ENCODE measurements at regions not wholly inside any gene's neighbourhood (a gene's known extent, or its start where the extent isn't known, plus 50 kb on each side); places are given as distances from the start of the nearest gene placed in this dataset.

- no peak for ATAC-seq
- WGBS, 2 donors: 80 to 85% methylated on average over 3 of the region's 3 CpGs
Measured at GRCh38 chr9:107706701-107707427, 217.3 kb upstream of the KLF4 start.

GRCh38 chr9:107705521-107705920 lies 216.0 kb upstream of the KLF4 start:
- peaks cover 0 to 7% (median 0%) of the 10 kb centered on the region in 11 donors for H3K9me3 ChIP-seq
- peaks cover 0 to 31% (median 15%) of the 10 kb centered on the region in 9 donors for H3K4me1 ChIP-seq
- 89 to 92% methylated on average over 3 of the region's 3 CpGs for WGBS, 2 donors
- no peaks in the 10 kb centered on the region for H3K27me3 ChIP-seq
- no peaks in the 10 kb centered on the region for H3K36me3 ChIP-seq
- no peak for TF ChIP-seq CTCF (IDR thresholded peaks at IDR 0.05)
- no peak for DNase-seq
- H3K27ac ChIP-seq: no peak overlapping the region
- no peak overlapping the region for H3K4me3 ChIP-seq
- intact Hi-C loops (cut with DNase I): no loop called here
- ATAC-seq: no peak

More at GRCh38 chr9:107706701-107707427, 217.3 kb upstream of the KLF4 start:
- no peak overlapping the region for H3K4me3 ChIP-seq
- intact Hi-C loops (cut with DNase I): no loop called here
- H3K27me3 ChIP-seq: no peaks in the 10 kb centered on the region
- no peaks in the 10 kb centered on the region for H3K36me3 ChIP-seq
- TF ChIP-seq CTCF (IDR thresholded peaks at IDR 0.05): no peak
- peaks cover 0 to 7% (median 0%) of the 10 kb centered on the region in 11 donors for H3K9me3 ChIP-seq
- H3K27ac ChIP-seq: no peak overlapping the region
- H3K4me1 ChIP-seq: peaks cover 0 to 35% (median 20%) of the 10 kb centered on the region in 9 donors
- DNase-seq: no peak

- no peak for TF ChIP-seq CTCF (IDR thresholded peaks at IDR 0.05)
- Histone ChIP-seq H3K9me3 (peaks cover 0 to 7% (median 0%) of the 10 kb centered on the region in 11 donors), H3K27ac (no peak overlapping the region), H3K4me3 (no peak overlapping the region), H3K4me1 (peaks cover 0 to 33% (median 15%) of the 10 kb centered on the region in 9 donors), H3K27me3 (no peaks in the 10 kb centered on the region), H3K36me3 (no peaks in the 10 kb centered on the region)
- 82 to 86% methylated on average over 1 of the region's 1 CpG for WGBS, 2 donors
- ATAC-seq (no peak), DNase-seq (no peak)
- intact Hi-C loops (cut with DNase I): no loop called here
Measured at GRCh38 chr9:107704774-107705173, 215.2 kb upstream of the KLF4 start.

- DNase-seq (no peak), ATAC-seq (peak in 4 of 8 donors; percentile 49 to 68 (median 57))
- H3K27me3 ChIP-seq: no peaks in the 10 kb centered on the region
- TF ChIP-seq CTCF (IDR thresholded peaks at IDR 0.05): no peak
- intact Hi-C loops (cut with DNase I): no loop called here
- no peaks in the 10 kb centered on the region for H3K36me3 ChIP-seq
- H3K9me3 ChIP-seq: peaks cover 0 to 7% (median 0%) of the 10 kb centered on the region in 11 donors
- H3K4me3 ChIP-seq: no peak overlapping the region
- H3K27ac ChIP-seq: no peak overlapping the region
- peaks cover 0 to 31% (median 15%) of the 10 kb centered on the region in 9 donors for H3K4me1 ChIP-seq
Measured at GRCh38 chr9:107703651-107704050, 214.1 kb upstream of the KLF4 start.

Measured in heart right ventricle (tissue), 16 donors.